ENCODE measurements at regions not wholly inside any gene's neighbourhood (a gene's known extent, or its start where the extent isn't known, plus 50 kb on each side); places are given as distances from the start of the nearest gene placed in this dataset.

DNA sequence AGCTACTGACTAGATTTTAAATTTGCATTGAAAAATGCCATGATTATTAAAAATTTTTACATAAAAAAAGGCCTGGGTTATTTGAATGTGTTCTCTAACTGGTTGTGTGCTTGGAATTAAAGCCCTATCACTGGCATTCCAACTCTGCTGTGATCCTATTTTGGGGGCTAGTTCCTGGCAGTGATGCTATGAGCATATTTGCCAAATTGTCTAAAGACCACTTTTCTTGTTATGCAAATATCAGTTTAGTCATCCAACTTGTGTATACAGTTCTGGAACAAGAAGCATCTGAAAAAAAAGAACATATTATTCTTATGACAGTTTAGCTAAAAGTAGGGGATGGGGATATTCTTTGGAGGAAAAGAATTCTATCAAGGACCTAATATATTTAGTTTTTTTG is 243.4 kb upstream of the ZNF717 start:
- no peak for DNase-seq (ENCODE audit: extremely low read depth, low read depth)
- TF ChIP-seq, protein P1, sequence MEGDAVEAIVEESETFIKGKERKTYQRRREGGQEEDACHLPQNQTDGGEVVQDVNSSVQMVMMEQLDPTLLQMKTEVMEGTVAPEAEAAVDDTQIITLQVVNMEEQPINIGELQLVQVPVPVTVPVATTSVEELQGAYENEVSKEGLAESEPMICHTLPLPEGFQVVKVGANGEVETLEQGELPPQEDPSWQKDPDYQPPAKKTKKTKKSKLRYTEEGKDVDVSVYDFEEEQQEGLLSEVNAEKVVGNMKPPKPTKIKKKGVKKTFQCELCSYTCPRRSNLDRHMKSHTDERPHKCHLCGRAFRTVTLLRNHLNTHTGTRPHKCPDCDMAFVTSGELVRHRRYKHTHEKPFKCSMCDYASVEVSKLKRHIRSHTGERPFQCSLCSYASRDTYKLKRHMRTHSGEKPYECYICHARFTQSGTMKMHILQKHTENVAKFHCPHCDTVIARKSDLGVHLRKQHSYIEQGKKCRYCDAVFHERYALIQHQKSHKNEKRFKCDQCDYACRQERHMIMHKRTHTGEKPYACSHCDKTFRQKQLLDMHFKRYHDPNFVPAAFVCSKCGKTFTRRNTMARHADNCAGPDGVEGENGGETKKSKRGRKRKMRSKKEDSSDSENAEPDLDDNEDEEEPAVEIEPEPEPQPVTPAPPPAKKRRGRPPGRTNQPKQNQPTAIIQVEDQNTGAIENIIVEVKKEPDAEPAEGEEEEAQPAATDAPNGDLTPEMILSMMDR (IDR thresholded peaks at IDR 0.05; ENCODE audit: low read depth, low read length) = no peak

- DNase-seq (ENCODE audit: extremely low read depth, low read depth) = no peak
- TF ChIP-seq, protein P1 (IDR thresholded peaks at IDR 0.05; ENCODE audit: low read depth, low read length) = no peak
Observed at GRCh38 chr3:76034649-76035048, 249.3 kb upstream of the ZNF717 start.

DNA sequence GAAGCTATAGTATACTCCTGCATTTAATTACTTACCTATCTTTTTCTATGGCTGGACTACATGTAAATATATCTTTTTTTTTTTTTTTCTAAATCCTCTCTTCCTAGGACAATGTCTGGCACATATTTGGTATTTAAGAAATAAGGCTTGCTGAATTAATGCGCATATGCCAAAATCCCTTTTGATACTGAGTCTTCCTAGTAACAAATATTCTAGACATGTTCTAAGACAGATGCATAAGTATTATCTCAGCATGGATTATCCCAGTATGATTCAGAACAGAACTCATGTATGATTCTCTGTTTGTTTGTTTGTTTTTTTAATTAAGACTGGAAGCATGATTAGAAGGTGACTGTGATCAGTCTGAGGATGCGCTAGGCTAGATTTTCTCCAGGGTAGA is 249.8 kb upstream of the ZNF717 start:
- DNase-seq (ENCODE audit: extremely low read depth, low read depth) = no peak
- TF ChIP-seq, protein P1 (IDR thresholded peaks at IDR 0.05; ENCODE audit: low read depth, low read length) = no peak

DNA sequence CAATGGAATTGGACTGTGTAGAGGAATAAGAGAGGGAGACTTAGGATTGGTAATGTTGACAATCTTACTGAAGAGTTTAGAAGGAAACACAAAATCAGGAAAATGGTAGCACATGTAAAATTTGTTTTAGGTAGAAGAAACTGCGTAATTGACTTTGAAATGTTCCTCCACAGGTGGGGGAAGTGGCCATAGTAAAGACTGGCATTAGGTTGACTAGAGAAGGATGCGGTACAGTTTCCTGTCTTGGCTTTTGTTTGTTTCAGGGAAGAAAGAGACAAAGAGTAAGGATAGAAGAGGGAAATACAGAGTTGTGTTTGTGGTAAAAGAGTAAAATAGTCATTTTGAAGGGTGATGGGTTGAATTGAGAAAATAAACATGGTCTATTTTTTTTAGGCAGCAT is 253.6 kb upstream of the ZNF717 start:
- TF ChIP-seq, protein P1 (IDR thresholded peaks at IDR 0.05; ENCODE audit: low read depth, low read length) = no peak
- no peak for DNase-seq (ENCODE audit: extremely low read depth, low read depth)

DNA sequence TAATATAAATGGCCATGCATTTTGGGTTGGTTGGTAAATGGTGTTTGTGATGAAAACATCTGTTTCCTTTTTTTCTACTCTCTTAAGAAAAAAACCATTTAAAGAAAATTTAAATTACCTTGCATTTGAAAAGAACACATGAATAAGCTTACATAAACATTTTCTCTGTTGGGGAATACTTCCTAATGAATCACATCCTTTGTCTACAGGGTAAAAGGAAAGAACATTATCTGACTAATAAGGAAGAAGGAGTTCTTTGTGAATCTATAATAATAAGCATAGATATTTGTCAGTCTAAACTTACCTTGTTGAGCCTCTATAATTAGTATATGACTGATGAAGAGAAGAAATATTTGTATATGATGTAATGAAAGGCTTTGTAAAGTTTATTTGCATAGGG is 254.1 kb upstream of the ZNF717 start:
- no peak for DNase-seq (ENCODE audit: extremely low read depth, low read depth)
- TF ChIP-seq, protein P1 (IDR thresholded peaks at IDR 0.05; ENCODE audit: low read depth, low read length) = no peak

DNA sequence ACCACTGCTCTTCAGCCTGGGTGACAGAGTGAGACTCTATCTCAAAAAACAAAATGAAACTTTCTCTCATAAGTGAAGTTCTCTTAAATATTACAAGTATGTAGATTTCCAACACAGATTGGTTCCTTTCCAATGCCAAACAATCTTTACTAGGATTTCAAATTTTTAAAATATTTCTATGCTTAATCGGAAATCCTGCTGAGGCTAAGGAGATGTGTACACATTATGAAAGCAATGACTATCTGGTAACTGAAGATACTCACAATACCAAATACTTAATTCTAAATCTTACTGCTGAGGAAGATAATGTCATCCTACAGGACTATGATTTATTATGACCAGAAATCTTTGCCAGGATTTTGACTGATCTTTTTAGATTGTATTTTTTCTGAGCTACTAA is 255.6 kb upstream of the ZNF717 start:
- TF ChIP-seq, protein P1 (IDR thresholded peaks at IDR 0.05; ENCODE audit: low read depth, low read length) = no peak
- no peak for DNase-seq (ENCODE audit: extremely low read depth, low read depth)

- DNase-seq (ENCODE audit: extremely low read depth, low read depth) = no peak
- TF ChIP-seq, protein P1 (IDR thresholded peaks at IDR 0.05; ENCODE audit: low read depth, low read length) = no peak
Observed at GRCh38 chr3:76043746-76044145, 258.4 kb upstream of the ZNF717 start.

All from AG09319 (cell line).